DND-41 (cell line): ENCODE measurements at regions not wholly inside any gene's neighbourhood (a gene's known extent, or its start where the extent isn't known, plus 50 kb on each side); places are given as distances from the start of the nearest gene placed in this dataset.

Experiments used
- CTCF ChIP-seq: IDR thresholded peaks from 2 replicates; pipeline ENCODE4 v1.5.1; 2012; ENCODE audit warnings: borderline replicate concordance, low read length, moderate library complexity, mild to moderate bottlenecking; ENCODE audit not compliant: poor library complexity, severe bottlenecking; ENCODE audit errors: extremely low read depth
- EZH2 ChIP-seq: IDR thresholded peaks from 3 replicates; pipeline ENCODE4 v1.6.1; 2012; ENCODE audit warnings: borderline replicate concordance, low read depth, mild to moderate bottlenecking, moderate library complexity, low read length, inconsistent platforms; ENCODE audit not compliant: severe bottlenecking

- TF ChIP-seq EZH2 (no peak), CTCF (no peak)
Observed at GRCh38 chr17:14873540-14873939, 391.6 kb downstream of the PMP22 start.
